GM04503 (cell line): ENCODE measurements at regions not wholly inside any gene's neighbourhood (a gene's known extent, or its start where the extent isn't known, plus 50 kb on each side); places are given as distances from the start of the nearest gene placed in this dataset.
"Not testable (repeated sequence)": the region's sequence is repeated elsewhere in the genome, so short reads cannot be mapped to it uniquely, and the experiment has no call there.

Source experiments
- DNase-seq: peaks from one replicate; pipeline ENCODE4 v3.0.0-alpha.2; 2012; ENCODE audit warnings: low read depth

DNA sequence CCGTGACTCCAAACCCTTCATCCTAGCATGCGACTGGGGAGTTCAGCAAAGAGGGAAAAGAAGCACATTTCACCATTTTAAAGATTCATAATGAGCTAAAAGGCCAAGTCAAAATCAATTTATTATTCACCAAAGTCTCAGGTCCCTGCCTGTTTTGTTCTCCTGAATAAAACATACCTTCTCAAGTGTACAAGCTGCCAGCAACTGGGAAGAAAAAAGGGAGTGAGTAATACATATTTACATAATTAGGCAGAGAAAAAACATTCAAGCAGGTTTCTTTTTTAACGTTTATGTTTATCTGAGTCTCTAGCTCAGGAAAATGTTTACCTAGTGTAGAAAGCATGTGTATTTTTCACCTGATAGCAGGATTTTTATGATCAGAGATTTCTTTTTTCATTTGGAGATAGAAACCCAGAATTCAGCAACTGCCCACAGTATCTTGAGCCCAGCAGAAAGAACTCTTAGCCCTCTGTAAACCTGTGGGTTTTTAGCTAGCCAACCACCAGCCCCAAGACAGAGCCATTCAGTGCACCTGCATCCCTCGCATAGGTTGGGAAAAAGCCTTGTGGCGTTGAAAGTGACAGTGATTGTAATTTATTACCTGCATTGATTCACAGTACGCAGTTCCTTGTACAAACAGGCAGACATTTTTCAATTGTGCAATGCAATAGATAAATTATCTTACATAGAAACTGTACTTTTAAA is 117.9 kb upstream of the GRIA1 start:
- no peak for DNase-seq

DNA sequence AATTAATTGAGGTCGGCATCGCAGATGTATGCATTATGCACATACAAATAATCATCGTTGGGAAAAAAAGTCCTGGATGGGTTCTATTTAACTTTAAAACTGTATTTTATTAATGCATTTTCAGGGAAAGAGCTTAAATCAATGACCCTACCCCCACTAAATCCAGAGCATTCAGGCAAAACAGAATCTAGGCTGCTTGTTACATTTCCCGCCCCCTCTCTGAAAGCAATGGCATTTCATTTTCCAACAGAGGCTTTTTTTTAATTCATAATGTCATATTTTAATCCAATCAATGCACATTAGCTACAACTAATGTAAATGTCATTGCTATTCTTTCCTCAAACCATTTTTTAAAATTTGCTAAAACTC is 117.4 kb upstream of the GRIA1 start:
- DNase-seq, result no peak

DNA sequence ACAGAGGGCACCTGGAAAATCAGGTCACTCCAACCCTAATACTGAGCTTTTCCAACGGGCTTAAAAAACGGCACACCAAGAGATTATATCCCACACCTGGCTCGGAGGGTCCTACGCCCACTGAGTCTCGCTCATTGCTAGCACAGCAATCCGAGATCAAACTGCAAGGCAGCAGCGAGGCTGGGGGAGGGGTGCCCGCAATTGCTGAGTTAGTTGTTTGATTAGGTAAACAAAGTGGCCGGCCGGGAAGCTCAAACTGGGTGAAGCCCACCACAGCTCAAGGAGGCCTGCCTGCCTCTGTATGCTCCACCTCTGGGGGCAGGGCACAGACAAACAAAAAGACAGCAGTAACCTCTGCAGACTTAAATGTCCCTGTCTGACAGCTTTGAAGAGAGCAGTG is 108.8 kb upstream of the GRIA1 start:
- DNase-seq, result not testable (repeated sequence)

DNA sequence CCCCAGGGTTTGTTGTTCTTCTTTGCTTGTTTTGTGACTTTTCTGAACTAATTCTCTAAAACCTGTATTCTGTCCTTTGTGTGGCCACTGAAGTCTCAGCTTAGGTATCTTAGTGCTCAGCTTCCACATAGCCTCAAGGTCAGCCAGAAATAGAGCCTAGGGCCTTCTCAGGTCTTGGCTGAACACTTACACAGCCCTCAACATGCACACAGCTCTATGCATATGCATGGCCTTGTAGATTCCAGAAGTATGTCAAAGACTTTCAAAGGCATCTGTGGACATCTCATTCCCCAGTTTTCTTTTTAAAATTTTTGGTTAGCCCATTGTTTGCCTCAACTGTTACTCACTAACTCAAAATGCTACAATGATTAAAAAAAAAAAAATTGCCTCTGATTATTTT is 99.9 kb upstream of the GRIA1 start:
- no peak for DNase-seq

DNA sequence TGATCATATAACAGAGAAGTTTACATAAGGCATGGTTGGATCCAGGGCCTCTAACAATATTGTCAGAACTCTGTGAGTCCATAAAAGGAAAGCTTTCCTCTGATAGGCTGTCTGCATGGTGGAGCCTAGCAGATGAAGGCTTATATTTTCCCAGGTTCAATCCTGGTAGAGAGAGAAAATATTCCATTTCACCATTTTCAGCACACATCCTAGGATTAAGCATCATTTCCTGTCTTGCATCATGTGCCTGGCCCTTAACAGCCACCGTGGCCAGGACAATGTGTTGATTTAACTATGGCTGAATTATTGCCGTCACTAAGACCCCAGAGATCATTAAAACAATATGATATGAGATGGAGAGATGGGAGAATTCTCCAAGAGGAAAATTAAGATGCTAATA is 90.9 kb upstream of the GRIA1 start:
- no peak for DNase-seq

DNA sequence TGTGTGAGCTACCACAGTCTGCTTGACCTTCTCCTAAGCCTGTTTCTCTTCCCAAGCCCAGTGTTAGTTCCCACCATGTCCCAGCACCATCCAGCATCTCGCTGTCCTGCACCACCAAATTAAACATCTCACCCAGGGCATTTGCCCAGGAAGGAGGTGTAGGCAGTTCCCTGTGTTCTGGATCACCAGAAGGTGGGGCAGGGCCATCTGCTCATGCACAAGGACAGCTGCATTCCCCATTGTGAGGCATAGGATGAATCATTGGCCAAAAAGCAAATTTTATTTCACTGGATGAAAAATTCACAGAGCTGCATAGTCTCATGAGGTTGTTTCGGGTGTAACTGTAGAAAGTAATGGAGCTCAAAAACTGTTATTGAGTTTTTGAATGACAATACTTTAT is 89.5 kb upstream of the GRIA1 start:
- peak; percentile 11 for DNase-seq

DNA sequence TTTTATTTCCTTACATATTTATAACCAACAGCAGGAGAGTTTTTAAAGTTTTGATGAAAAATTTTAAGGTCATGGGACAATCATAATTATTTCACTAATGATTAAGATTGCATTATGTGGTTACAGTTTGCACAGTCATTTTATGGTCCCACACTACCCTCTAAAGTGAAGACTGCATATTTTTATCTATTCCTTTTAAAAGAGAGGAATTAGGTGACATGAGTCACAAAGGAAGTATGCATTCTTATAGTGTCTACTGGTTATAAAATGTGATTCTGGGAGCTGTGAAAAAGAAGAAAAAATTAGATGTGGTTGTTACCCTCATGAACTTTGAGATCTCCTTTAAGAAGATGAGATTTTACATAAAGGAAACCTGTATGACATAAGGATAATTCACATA is 87.9 kb upstream of the GRIA1 start:
- peak; percentile 44 for DNase-seq

DNA sequence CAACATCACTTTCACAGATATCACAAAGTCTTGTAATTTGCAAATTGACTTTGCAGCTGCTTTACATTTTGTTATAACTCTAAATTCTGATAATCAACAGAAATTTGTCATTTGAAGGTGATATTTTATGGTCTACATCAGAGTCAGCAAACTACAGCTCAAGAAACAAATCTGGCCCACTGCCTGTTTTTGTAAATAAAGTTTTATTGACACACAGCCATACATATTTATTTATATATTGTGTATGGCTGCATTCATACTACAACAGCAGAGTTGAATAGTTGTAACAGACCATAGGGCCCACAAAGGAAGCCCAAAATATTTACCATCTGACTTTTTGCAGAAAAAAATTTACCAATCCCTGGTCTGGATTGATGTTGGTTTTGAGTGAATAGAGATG is 87.0 kb upstream of the GRIA1 start:
- no peak for DNase-seq

DNA sequence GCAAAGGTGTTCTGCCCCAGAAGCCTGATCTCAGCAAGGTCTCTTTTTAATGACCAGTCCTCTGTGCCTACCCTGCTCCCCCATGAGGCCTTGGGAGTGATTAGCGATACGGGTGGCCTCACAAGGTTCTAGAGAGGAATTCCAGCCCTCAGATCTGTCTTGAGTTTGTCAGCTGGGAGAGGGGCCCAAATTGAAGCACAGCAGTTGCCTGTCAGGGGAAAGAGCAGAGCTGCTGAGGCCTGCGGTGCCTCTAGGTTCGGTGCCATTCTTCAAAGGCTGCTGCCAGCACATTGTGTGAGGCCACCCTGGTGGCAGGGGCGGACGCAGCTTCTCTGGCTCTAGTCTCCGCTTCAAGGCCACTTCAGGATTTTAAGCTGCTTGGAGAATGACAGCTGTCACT is 85.7 kb upstream of the GRIA1 start:
- no peak for DNase-seq

DNA sequence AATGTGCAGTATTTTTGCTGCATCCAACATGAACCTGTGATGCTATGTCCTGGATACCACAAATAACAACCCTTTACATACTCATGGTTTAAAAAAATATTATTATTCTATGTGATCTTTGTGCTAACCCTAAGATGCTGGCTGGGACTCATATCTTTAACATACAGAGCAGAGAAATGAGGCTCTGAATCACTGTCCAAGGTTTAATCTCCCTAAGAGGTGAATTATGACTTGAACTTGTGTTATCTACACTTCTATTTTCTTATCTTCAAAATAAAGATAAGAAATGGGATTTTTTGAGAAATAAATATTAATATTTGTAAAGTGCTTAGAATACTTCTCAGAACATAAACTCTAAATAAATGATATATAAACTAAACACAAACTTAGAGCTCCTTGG is 68.8 kb upstream of the GRIA1 start:
- no peak for DNase-seq

DNA sequence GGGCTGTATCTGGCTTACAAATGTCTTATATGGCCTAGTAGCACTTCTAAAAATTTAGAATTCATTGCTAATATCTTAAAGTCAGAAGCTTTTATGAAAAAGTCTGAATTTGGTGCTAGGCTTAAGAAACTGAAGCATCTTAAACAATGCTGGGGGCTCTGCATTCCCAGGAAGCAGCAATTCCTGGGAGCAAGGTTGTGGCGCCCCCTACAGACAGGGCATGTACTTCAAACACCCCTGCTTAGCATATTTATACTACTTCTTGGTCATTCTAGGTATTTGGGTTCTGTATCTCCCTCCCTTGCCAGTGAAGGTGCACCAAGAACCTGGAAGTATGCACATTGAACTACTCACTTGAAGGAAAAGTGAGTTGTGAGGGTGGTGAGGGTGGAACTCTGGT is 64.6 kb upstream of the GRIA1 start:
- DNase-seq, result no peak

DNA sequence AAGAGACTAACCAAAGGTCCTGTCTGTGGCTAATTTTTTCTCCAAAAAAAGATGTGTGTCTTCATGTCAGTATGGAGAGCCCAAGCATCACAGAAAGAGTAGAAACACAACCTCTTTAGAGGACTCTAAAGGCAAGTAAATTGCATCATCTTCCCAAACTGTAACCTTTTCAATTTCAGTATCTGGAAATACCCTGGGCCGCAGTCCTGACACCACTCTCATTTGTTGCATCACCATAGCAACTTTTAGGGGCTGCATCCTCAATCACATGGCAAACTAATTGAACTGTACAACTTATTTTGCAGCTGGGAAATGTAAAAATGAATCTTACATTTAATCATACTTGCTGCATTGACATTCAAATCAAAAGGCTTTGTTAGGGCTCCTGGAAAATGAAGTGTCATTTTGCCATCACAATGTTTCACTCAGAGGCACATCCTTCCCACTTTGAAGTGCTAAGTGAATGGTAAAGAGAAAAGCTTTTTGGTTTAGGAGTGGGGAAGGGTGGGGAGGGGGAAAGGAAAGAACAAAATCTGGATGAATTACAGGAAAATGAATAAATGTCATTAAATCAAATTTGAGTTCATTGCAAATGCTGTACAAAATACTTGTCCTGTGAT is 60.6 kb upstream of the GRIA1 start:
- DNase-seq, result no peak

DNA sequence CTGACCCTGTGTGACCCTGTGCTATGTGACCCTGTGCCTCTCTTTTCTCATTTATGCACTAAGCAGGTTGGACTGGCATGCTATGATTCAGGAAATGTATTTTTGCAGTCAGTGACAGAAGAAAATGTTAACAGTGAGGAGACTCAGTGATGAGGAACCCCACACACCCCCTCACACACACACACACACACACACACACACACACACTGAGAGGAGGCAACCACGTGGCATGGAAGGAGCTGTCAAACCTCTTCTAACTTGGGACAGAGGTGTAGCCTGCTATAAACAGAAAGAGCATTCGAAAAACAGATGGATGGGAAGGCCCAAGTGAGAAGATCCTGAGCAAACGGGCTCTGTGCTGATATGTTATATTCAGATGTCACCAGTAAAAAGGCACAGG is 57.9 kb upstream of the GRIA1 start:
- DNase-seq, result no peak

DNA sequence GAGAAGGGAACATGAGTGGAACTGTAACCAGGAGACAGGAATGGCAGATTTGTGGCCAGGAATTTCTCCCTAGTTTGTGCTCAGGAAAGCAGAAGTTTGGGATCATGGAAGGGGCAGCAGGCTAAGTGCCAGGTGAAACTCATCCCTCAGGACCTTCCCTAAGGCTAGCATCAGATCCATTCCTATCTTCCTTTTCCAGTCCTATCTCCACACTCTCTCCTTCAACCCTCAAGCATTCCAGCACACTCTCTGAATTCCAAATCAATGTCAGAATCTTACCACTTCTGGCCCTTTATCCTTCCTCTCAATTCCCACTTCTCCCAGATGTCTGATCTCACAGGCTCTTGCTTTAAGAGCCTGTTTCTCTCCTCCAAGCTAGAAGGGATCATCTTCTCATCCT is 53.2 kb upstream of the GRIA1 start:
- DNase-seq, result no peak

DNA sequence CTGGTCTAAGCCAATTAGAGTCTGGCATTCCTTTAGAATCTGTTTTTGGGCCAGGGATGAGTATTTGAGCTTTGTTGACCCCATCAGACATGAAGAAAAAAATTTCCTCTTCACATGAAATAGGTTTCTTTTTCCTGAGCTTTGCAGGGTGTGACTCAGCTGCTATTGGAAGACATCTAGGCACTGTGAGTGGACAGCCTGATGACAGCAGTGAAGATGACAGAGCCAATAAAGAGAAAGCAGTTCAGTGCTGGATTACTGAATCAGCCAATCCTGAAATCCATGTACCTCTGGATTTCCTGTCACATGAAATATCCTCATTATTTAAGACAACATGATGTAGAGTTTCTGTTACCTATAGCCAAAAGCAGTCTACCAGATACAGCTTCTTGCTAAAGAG is 51.3 kb upstream of the GRIA1 start:
- no peak for DNase-seq
